IPS-NIHi7 (cell line): ENCODE measurements at regions not wholly inside any gene's neighbourhood (a gene's known extent, or its start where the extent isn't known, plus 50 kb on each side); places are given as distances from the start of the nearest gene placed in this dataset.

Experiments
- DNase-seq: peaks from one replicate; pipeline ENCODE4 v3.0.0; 2012; ENCODE audit warnings: mixed read lengths; ENCODE audit errors: extremely low spot score

- DNase-seq: no peak
Measured at GRCh38 chr5:125554355-125554754, 807.9 kb upstream of the ZNF608 start.

- DNase-seq: no peak
Measured at GRCh38 chr5:125555591-125555990, 809.2 kb upstream of the ZNF608 start.

DNA sequence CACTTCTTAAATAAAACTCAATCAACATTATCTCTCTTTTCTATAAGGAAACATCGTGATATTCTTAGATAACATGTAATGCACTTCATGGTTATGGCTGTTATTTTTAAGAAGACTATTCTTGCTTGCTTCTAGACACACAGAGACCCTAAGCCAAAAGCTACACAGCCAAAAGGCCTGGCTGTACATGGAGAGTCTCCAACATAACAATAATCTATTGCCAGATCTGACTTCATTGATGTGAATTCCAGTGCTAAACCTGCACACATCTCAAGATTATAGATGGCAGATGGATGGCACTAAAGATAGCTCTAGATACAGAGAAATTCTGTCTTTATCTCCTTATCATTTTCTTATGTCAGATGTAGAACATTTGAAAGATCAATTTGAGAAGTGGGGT is 811.6 kb upstream of the ZNF608 start:
- no peak for DNase-seq

DNA sequence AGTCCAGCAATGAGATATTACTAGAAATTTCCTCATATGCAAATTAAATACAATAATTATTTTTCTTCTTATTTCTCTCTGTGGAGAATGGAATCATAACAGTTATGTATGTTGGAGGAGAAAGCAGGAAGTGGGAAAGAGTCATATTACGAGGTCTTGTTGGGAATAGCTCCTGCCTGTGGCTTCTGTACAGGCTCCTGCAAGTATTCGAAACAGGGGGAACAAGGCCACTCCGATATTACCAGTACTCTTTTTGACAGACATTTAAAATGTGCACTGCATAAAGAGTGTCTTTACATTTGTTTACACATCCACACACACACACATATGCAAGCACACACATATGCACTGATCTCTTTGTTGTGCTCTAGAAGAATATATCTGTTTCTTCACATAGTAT is 812.0 kb upstream of the ZNF608 start:
- no peak for DNase-seq

DNA sequence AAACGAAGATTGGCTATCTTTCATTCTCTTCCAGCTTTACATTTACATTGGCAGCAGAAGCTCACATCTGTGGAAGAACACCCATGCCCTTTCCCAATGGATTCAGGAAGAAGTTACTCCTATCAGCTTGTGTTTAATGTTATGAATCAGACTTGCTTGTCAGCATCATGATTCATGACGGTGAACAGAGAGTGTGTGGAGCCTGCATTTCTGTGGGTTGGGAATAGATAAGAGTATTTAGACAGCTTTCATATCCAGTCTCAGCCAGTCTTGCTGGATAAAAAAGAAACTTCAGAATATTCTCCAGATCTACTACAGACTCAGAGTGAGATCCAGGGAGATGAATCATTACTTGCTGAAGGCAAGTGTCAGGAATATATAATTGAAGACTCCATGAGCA is 812.9 kb upstream of the ZNF608 start:
- DNase-seq: no peak

DNA sequence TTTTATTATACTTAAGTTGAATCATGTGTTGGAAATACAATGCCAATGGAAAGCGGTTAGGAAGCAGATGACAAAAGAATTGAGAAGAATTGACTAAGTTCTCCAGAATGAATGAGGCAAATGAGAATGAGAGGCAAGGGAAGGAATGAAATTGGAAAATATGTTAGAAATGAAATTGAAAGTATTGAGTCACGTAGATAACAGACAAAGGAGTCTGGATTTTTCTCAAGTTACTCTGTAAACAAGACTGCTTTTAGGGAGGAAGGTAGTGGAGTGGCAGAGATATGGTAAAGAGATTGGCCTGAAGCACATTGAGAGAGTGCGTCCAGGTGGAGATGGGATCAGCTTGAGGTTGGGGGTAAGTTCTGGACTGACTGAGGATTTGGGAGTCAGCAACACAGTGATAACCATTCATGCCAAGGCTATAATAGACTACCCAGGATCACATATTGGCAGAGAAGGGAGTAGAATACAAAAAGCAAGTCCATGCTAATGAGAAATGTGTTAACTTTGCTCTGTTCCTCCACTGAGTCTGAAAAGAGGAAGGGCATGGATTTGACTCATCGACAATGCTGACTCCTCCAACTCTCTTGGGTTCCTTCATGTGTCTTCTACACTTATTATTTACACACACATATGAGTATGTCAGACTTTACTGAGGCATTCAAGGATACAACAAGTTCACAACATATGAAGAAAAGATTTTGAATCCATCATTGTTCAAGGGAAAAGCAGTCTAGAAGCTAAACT is 814.2 kb upstream of the ZNF608 start:
- DNase-seq: no peak

DNA sequence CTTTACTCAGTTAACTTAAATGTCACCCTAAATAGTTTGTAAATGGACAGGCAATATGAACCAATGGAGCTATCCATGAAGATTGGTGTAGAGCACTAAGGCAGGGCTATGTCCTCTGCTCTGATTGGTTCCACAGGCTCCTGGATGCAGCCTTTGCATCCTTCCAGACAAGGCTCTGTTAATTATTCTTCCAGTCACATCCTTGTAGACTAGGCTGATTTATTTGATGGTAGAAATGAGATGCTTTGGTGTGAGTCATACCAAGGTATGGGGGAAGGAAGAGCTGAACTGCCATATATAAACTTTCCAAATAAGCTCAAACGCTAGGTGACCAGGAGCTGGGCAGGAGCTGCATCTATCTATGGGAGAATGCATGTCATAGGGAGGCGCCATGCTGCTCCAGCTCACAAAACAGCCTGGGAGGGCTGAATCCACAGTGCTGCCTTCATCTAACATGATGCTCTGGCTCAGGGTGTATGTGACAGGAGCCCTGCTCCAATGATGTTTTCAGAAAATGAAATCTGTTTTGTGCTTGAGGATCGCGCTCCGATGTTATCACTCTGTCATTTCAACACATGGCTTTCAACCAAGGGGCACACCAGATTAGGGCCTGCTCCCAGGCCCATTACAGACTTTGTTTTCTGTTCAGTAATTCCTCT is 818.0 kb upstream of the ZNF608 start:
- no peak for DNase-seq

- no peak for DNase-seq
Measured at GRCh38 chr5:125574491-125575044, 828.1 kb upstream of the ZNF608 start.

GRCh38 chr5:125575171-125575890 is 828.9 kb upstream of the ZNF608 start:
- no peak for DNase-seq

DNA sequence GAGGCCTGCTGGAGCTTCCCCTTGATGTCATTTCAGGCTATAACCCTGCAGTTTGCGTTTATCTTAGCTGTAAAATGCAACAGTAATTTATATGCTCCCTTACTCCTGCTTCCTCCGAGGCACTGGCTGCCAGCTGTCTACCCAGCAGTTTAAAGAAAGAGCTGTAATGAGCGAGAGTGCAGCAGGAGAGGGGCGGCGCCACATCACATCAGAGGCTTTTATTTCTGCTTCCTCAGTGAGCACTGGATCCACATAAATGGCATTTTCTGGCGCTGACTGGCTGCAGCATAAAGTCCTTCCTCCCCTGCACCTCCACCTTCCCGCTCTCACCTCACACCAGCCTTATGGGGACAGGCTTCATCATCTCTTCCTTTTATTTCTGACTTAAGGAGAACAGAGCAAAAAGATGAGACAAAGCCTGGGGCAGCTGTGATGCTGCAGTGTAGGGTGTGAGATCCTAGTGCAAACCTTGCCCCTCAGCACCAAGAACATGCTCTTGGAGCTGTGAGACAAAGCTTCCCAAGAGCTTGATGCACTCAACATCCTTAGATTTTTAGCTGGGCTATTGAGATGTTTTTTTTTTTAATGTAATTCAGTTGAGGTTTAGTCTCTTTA is 829.6 kb upstream of the ZNF608 start:
- DNase-seq: peak; percentile 34

GRCh38 chr5:125576822-125577221 is 830.4 kb upstream of the ZNF608 start:
- no peak for DNase-seq

DNA sequence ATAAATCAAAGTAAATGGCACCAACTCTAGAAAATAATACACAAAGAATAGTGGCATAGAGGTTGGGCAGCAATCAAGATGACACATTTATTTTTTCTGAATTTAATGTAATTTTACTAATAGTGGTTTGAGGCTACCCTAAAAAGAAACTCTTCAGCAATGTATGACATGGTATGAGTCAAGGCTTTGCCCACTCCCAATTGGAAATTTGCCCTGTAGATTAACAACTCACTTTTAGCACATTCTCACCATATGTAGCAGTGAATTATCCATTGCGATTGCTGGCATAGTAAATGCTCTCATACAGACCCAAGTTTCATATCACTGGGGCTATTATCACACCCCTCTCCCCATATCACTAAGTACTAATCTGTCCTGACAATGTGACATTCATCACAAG is 832.1 kb upstream of the ZNF608 start:
- no peak for DNase-seq

DNA sequence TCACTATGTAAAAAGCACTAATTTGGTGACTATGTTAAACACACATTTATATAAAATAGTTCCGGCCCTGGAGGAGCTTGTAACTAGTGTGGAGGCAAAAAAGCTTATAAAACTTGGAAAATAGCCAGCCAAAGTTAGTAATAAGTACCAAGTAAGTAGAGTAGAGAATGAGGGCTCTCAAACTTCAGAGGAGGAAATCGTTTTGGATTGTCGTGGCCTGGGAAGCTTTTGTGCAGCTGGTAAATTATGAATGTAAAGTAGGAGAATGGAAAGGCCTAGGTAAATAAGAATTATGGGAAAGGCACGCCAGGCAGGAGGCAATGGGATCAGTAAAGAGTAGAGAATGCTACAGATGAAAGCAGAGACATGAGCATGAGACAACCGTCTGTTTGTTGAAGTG is 832.7 kb upstream of the ZNF608 start:
- DNase-seq: no peak

GRCh38 chr5:125581311-125581710 is 834.9 kb upstream of the ZNF608 start:
- DNase-seq: no peak

DNA sequence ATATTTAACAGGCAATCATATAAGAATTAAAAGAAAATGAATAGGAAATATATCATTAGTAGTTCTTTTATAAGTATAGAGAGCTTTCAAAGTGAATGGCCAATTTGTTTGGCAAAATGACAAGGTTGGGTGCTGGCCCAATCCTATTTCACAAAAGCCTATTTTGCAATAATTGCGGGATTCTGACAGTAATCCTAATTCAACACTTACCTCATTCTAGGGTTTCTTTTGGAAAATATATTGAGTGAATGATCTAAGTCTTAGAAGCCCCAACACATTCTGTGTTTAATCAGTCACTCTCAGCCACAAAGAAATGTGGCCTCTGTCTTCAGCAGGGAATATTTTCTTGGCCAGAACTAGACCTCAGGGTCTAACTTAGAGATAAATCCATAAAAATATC is 835.9 kb upstream of the ZNF608 start:
- no peak for DNase-seq

DNA sequence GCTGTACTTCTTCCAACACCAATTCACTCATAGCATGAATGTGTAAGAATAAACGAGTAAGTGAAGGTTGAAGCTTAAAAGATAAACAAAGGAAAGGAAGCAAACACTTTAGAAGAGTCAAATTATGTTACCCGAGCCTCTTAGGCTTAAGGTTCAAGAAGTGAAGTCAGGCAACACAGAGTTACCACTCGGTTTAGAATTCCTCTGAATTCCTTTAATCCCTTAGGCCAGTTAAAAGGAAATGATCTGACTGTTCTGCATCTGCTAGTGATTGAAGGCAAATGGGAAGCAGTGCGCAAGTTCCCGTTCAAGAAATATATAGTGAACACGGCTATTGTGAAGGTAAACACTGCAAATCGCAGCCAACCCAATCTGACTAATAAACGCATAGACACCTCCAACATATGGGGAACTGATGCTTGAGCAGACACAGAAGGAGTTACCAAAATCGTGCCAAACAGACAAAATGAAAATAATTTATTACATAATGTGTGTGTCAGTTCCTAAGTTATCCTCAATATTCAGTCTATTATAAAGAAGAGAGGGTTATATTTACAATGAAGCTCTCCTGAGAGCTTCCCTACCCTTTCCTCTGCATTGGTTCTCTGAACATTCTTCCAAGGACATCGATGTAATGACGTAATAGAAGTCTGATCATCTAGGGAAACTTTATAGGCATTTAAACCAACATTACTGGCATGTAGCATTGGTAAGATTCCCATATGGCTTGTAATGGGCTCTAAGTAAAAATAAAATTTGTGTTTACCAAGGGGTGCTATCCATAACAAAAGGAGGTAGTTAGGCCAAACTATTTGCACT is 837.1 kb upstream of the ZNF608 start:
- DNase-seq: no peak

GRCh38 chr5:125584140-125584520 is 837.7 kb upstream of the ZNF608 start:
- DNase-seq: no peak

GRCh38 chr5:125587631-125588030 is 835.6 kb upstream of the GRAMD2B start:
- DNase-seq: no peak

- no peak for DNase-seq
Measured at GRCh38 chr5:125592856-125593255, 830.4 kb upstream of the GRAMD2B start.

DNA sequence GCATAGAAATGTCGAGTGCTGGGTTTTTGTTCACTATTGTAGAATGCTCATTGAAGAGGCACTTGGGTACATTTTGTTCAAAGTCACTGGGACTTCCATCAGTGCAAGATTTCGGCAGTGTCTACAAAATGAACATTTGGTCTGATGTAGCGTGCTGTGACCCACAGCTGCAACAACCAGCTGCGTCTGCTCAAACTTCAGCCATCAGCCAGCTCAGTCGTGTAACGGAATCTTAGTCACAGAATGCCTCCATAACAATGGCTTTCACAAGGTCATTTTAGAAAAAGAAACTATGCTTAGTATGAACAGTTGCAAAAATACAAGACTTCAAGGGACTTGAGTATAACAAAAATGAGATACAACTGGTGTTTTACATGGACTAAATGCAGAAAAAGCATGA is 828.1 kb upstream of the GRAMD2B start:
- no peak for DNase-seq

GRCh38 chr5:125595845-125596244 is 827.4 kb upstream of the GRAMD2B start:
- DNase-seq: no peak
